ENCODE measurements at regions not wholly inside any gene's neighbourhood (a gene's known extent, or its start where the extent isn't known, plus 50 kb on each side); places are given as distances from the start of the nearest gene placed in this dataset.

DNA sequence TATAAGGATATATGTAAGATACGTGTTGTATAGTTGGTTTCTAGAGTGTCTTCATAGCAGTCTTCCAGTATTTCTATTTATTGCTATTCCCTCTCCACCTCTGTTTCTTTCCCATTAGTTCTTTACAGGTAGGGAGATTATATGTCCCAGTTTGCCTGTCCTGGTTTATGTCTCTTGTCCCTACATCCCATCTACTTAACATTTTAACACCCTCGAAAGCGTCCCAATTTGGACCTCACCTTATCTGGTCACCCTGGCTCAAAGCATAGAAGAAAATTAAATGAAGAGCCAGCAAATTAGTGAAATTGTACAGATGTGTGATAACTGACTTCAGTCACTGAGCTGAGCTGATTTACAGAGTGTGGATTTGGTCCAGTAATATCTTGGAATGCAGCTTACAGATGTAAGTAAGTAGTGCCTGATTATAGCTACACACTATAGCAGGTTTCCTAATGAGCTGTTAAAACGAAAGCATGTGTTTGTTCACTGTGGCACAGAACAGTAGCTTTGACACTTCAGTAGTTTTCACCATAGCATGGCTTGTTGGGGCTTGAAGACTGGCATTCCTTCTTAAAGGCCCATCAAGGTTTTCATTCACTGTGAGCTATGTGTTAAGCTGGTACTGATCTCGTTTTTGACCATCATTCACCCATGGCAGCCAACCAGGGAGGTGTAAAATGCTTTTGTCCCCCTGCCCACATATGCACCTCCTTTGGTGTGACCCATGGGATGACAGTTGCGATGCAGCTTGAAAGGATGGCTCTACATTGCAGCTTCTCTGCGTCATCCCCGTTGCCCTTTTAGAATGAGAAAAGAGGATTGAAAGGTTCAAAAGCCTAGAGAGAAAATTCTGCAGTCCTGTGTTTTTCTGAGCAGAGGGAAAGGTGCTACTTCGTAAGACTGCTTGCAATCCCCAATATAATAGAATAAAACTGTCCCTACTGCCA lies 192.1 kb upstream of the DMRT1 start (continued):
- TF ChIP-seq, protein P1, sequence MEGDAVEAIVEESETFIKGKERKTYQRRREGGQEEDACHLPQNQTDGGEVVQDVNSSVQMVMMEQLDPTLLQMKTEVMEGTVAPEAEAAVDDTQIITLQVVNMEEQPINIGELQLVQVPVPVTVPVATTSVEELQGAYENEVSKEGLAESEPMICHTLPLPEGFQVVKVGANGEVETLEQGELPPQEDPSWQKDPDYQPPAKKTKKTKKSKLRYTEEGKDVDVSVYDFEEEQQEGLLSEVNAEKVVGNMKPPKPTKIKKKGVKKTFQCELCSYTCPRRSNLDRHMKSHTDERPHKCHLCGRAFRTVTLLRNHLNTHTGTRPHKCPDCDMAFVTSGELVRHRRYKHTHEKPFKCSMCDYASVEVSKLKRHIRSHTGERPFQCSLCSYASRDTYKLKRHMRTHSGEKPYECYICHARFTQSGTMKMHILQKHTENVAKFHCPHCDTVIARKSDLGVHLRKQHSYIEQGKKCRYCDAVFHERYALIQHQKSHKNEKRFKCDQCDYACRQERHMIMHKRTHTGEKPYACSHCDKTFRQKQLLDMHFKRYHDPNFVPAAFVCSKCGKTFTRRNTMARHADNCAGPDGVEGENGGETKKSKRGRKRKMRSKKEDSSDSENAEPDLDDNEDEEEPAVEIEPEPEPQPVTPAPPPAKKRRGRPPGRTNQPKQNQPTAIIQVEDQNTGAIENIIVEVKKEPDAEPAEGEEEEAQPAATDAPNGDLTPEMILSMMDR (IDR thresholded peaks at IDR 0.05; ENCODE audit: control extremely low read depth in 1 of 3, insufficient read depth in 1 of 3, low read depth in 1 of 3, low read length in 3 of 3) = no peak
- TF ChIP-seq ZNF274 (IDR thresholded peaks at IDR 0.05; ENCODE audit: borderline replicate concordance, extremely low read depth, low read length) (no peak), RXRA (IDR thresholded peaks at IDR 0.05; ENCODE audit: insufficient read depth, low read depth, low read length) (no peak), KDM5A (IDR thresholded peaks at IDR 0.05; ENCODE audit: low read length) (no peak)
- TF ChIP-seq, protein P2, sequence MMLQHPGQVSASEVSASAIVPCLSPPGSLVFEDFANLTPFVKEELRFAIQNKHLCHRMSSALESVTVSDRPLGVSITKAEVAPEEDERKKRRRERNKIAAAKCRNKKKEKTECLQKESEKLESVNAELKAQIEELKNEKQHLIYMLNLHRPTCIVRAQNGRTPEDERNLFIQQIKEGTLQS (IDR thresholded peaks at IDR 0.05; ENCODE audit: insufficient read depth, low read depth, low read length) = no peak

Measured in H1 (cell line).